Hepatic stellate cell (primary cell): ENCODE measurements at regions not wholly inside any gene's neighbourhood (a gene's known extent, or its start where the extent isn't known, plus 50 kb on each side); places are given as distances from the start of the nearest gene placed in this dataset.

Experiments
- DNase-seq: peaks from one replicate; pipeline ENCODE4 v3.0.0; 2011; ENCODE audit warnings: low spot score

GRCh38 chr14:34931206-34931605 lies 51.6 kb upstream of the SRP54 start:
- no peak for DNase-seq

- DNase-seq, result no peak
Measured at GRCh38 chr14:34930591-34931091, 52.2 kb upstream of the SRP54 start.

GRCh38 chr14:34926552-34926951 lies 51.4 kb upstream of the BAZ1A start:
- peak; percentile 49 for DNase-seq
